Activated CD4-positive, alpha-beta T cell treated with anti-CD3 and anti-CD28 coated beads for 36 hours (primary cell): ENCODE measurements at regions not wholly inside any gene's neighbourhood (a gene's known extent, or its start where the extent isn't known, plus 50 kb on each side); places are given as distances from the start of the nearest gene placed in this dataset.

Experiments
- ATAC-seq: fragments of 200-7000 bp; cut with Tn5 transposase; one replicate; pipeline ENCODE4 v1.10.0; 2021; ENCODE audit warnings: mild to moderate bottlenecking, moderate library complexity
- CTCF ChIA-PET: fragments of 350-600 bp; sonication (Branson Sonifier 250); formaldehyde crosslinking; loops from one replicate; lab custom pipeline; 2021; ENCODE audit warnings: antibody characterized with exemption; lab: Charles Lee
- POLR2A ChIA-PET: fragments of 350-600 bp; sonication (Branson Sonifier 250); formaldehyde crosslinking; loops from one replicate; lab custom pipeline; 2021; ENCODE audit warnings: antibody characterized with exemption, inconsistent platforms; lab: Charles Lee
- DNase-seq: peaks from one replicate; pipeline ENCODE4 v3.0.0-alpha.2; 2020
- H3K27ac Mint-ChIP-seq: one replicate; pipeline ENCODE4 v1.8.0; 2021; ENCODE audit warnings: mixed read lengths
- H3K27me3 Mint-ChIP-seq: one replicate; pipeline ENCODE4 v1.8.0; 2021; ENCODE audit warnings: mixed read lengths
- H3K36me3 Mint-ChIP-seq: one replicate; pipeline ENCODE4 v1.8.0; 2021; ENCODE audit warnings: low read depth, mixed read lengths
- H3K4me1 Mint-ChIP-seq: one replicate; pipeline ENCODE4 v1.8.0; 2021; ENCODE audit warnings: mixed read lengths
- H3K4me3 Mint-ChIP-seq: one replicate; pipeline ENCODE4 v1.8.0; 2021; ENCODE audit warnings: mild to moderate bottlenecking, moderate library complexity, mixed read lengths
- H3K9me3 Mint-ChIP-seq: one replicate; pipeline ENCODE4 v1.8.0; 2021; ENCODE audit warnings: low read depth, mixed read lengths
- intact Hi-C, 2 experiments: fragments of 100-400 bp; cut with DNase I in 1 of 2; cut with micrococcal nuclease in 1 of 2; formaldehyde crosslinking; loops; one replicate each; pipeline versions ENCODE4 v1.14.2 to v1.15.1; 2022 to 2024; cut with DNase I, micrococcal nuclease

GRCh38 chr3:140752499-140752898, 74.6 kb downstream of the TRIM42 start:
- Mint-ChIP-seq H3K27me3 (no peaks in the 10 kb centered on the region), H3K27ac (no peak overlapping the region), H3K4me3 (no peak overlapping the region), H3K9me3 (no peaks in the 10 kb centered on the region), H3K36me3 (no peaks in the 10 kb centered on the region), H3K4me1 (peaks cover 6% of the 10 kb centered on the region)
- intact Hi-C loops = no loop called here
- no peak for ATAC-seq
- ChIA-PET POLR2A (no interaction called here), CTCF (interaction anchor here (0.7 kb wide), 1 partner anchor 291 kb away, joined by 3 read pairs; no protein-coding TSS in a partner anchor)
- DNase-seq = no peak

- H3K4me1 Mint-ChIP-seq = peaks cover 6% of the 10 kb centered on the region
- no peak overlapping the region for H3K4me3 Mint-ChIP-seq
- intact Hi-C loops = no loop called here
- no peak overlapping the region for H3K27ac Mint-ChIP-seq
- ChIA-PET CTCF (no interaction called here), POLR2A (no interaction called here)
- no peaks in the 10 kb centered on the region for H3K9me3 Mint-ChIP-seq
- no peaks in the 10 kb centered on the region for H3K36me3 Mint-ChIP-seq
- ATAC-seq = no peak
- no peak for DNase-seq
- H3K27me3 Mint-ChIP-seq = no peaks in the 10 kb centered on the region
These were observed 76.2 kb downstream of the TRIM42 start for GRCh38 chr3:140753865-140754754.

GRCh38 chr3:140754936-140755335, 77.1 kb downstream of the TRIM42 start:
- intact Hi-C loops = no loop called here

GRCh38 chr3:140756240-140757016, 78.6 kb downstream of the TRIM42 start:
- Mint-ChIP-seq H3K36me3 (no peaks in the 10 kb centered on the region), H3K27ac (no peak overlapping the region), H3K9me3 (no peaks in the 10 kb centered on the region), H3K4me1 (peaks cover 6% of the 10 kb centered on the region), H3K27me3 (no peaks in the 10 kb centered on the region), H3K4me3 (no peak overlapping the region)
- DNase-seq (no peak), ATAC-seq (no peak)
- CTCF ChIA-PET = no interaction called here
- POLR2A ChIA-PET = no interaction called here
- intact Hi-C loops = no loop called here

More at GRCh38 chr3:140754936-140755335, 77.1 kb downstream of the TRIM42 start:
- Mint-ChIP-seq H3K4me3 (no peak overlapping the region), H3K27ac (no peak overlapping the region), H3K36me3 (no peaks in the 10 kb centered on the region), H3K27me3 (no peaks in the 10 kb centered on the region), H3K4me1 (peaks cover 6% of the 10 kb centered on the region), H3K9me3 (no peaks in the 10 kb centered on the region)
- ATAC-seq = no peak
- DNase-seq = no peak
- POLR2A ChIA-PET = no interaction called here
- CTCF ChIA-PET = no interaction called here

GRCh38 chr3:140758791-140759444, 81.1 kb downstream of the TRIM42 start:
- H3K27me3 Mint-ChIP-seq = no peaks in the 10 kb centered on the region
- ATAC-seq = no peak
- H3K4me1 Mint-ChIP-seq = peaks cover 6% of the 10 kb centered on the region
- H3K4me3 Mint-ChIP-seq = no peak overlapping the region
- intact Hi-C loops = no loop called here
- no peak for DNase-seq
- H3K27ac Mint-ChIP-seq = no peak overlapping the region
- ChIA-PET POLR2A (no interaction called here), CTCF (no interaction called here)
- no peaks in the 10 kb centered on the region for H3K36me3 Mint-ChIP-seq
- no peaks in the 10 kb centered on the region for H3K9me3 Mint-ChIP-seq

GRCh38 chr3:140760324-140761075, 82.6 kb downstream of the TRIM42 start:
- intact Hi-C loops = no loop called here
- no peaks in the 10 kb centered on the region for H3K9me3 Mint-ChIP-seq
- ATAC-seq (no peak), DNase-seq (no peak)
- no peaks in the 10 kb centered on the region for H3K4me1 Mint-ChIP-seq
- POLR2A ChIA-PET = no interaction called here
- CTCF ChIA-PET = no interaction called here
- H3K27ac Mint-ChIP-seq = no peak overlapping the region
- no peak overlapping the region for H3K4me3 Mint-ChIP-seq
- H3K27me3 Mint-ChIP-seq = no peaks in the 10 kb centered on the region
- H3K36me3 Mint-ChIP-seq = no peaks in the 10 kb centered on the region

- ChIA-PET CTCF (no interaction called here), POLR2A (no interaction called here)
- intact Hi-C loops = no loop called here
- Mint-ChIP-seq H3K4me1 (no peaks in the 10 kb centered on the region), H3K36me3 (no peaks in the 10 kb centered on the region), H3K27me3 (no peaks in the 10 kb centered on the region), H3K9me3 (no peaks in the 10 kb centered on the region), H3K4me3 (no peak overlapping the region), H3K27ac (no peak overlapping the region)
- DNase-seq (no peak), ATAC-seq (no peak)
These were observed 83.3 kb downstream of the TRIM42 start for GRCh38 chr3:140761076-140761639.

- ChIA-PET POLR2A (no interaction called here), CTCF (no interaction called here)
- no peak overlapping the region for H3K4me3 Mint-ChIP-seq
- no peaks in the 10 kb centered on the region for H3K27me3 Mint-ChIP-seq
- no peak overlapping the region for H3K27ac Mint-ChIP-seq
- H3K9me3 Mint-ChIP-seq = no peaks in the 10 kb centered on the region
- no peak for DNase-seq
- H3K36me3 Mint-ChIP-seq = no peaks in the 10 kb centered on the region
- intact Hi-C loops = no loop called here
- no peak for ATAC-seq
- no peaks in the 10 kb centered on the region for H3K4me1 Mint-ChIP-seq
These were observed 84.9 kb downstream of the TRIM42 start for GRCh38 chr3:140762746-140763145.

- Mint-ChIP-seq H3K4me1 (no peaks in the 10 kb centered on the region), H3K27ac (no peak overlapping the region), H3K36me3 (no peaks in the 10 kb centered on the region), H3K9me3 (no peaks in the 10 kb centered on the region), H3K27me3 (peaks cover under 1% of the 10 kb centered on the region), H3K4me3 (no peak overlapping the region)
- intact Hi-C loops = no loop called here
- POLR2A ChIA-PET = no interaction called here
- CTCF ChIA-PET = interaction anchor here (1.1 kb wide), 1 partner anchor 8 kb away, joined by 3 read pairs; no protein-coding TSS in a partner anchor
- DNase-seq (no peak), ATAC-seq (no peak)
These were observed 85.7 kb downstream of the TRIM42 start for GRCh38 chr3:140763532-140763931.

GRCh38 chr3:140765246-140765645, 87.4 kb downstream of the TRIM42 start:
- DNase-seq (no peak), ATAC-seq (no peak)
- no peaks in the 10 kb centered on the region for H3K9me3 Mint-ChIP-seq
- H3K4me1 Mint-ChIP-seq = no peaks in the 10 kb centered on the region
- POLR2A ChIA-PET = no interaction called here
- CTCF ChIA-PET = interaction anchor here (0.6 kb wide), 1 partner anchor 63 kb away, joined by 3 read pairs; no protein-coding TSS in a partner anchor
- intact Hi-C loops = no loop called here
- no peak overlapping the region for H3K27ac Mint-ChIP-seq
- H3K36me3 Mint-ChIP-seq = no peaks in the 10 kb centered on the region
- no peak overlapping the region for H3K4me3 Mint-ChIP-seq
- peaks cover 2% of the 10 kb centered on the region for H3K27me3 Mint-ChIP-seq

- no peak for DNase-seq
- H3K36me3 Mint-ChIP-seq = no peaks in the 10 kb centered on the region
- no peaks in the 10 kb centered on the region for H3K9me3 Mint-ChIP-seq
- ChIA-PET CTCF (interaction anchor here (0.6 kb wide), 1 partner anchor 1684 kb away, joined by 3 read pairs; no protein-coding TSS in a partner anchor), POLR2A (no interaction called here)
- H3K4me3 Mint-ChIP-seq = no peak overlapping the region
- peak; percentile 49 for ATAC-seq
- intact Hi-C loops = no loop called here
- peaks cover 2% of the 10 kb centered on the region for H3K27me3 Mint-ChIP-seq
- H3K27ac Mint-ChIP-seq = no peak overlapping the region
- no peaks in the 10 kb centered on the region for H3K4me1 Mint-ChIP-seq
These were observed 88.6 kb downstream of the TRIM42 start for GRCh38 chr3:140766465-140766864.
